ENCODE measurements at regions not wholly inside any gene's neighbourhood (a gene's known extent, or its start where the extent isn't known, plus 50 kb on each side); places are given as distances from the start of the nearest gene placed in this dataset.

GRCh38 chr20:52494244-52494643, 302.7 kb upstream of the ZFP64 start:
- no peaks in the 10 kb centered on the region for H3K9me3 ChIP-seq (replicated peaks; ENCODE audit: insufficient read depth, low read length)
- TF ChIP-seq CTCF (IDR thresholded peaks at IDR 0.05; ENCODE audit: low read length) (no peak), EZH2phosphoT487 (IDR thresholded peaks at IDR 0.05; ENCODE audit: low read length) (no peak), EZH2 (optimal IDR thresholded peaks at IDR 0.05; ENCODE audit: low read depth, low read length) (no peak)
- H3F3A ChIP-seq (ENCODE audit: insufficient read depth, low read length), result no peaks in the 10 kb centered on the region
- no peak overlapping the region for H2AFZ ChIP-seq (ENCODE audit: low read length)
- no peak for DNase-seq
- no peaks in the 10 kb centered on the region for H3K79me2 ChIP-seq (ENCODE audit: low read length)
- H3K4me2 ChIP-seq (ENCODE audit: low read depth, low read length), result no peak overlapping the region
- no peaks in the 10 kb centered on the region for H3K36me3 ChIP-seq (replicated peaks; ENCODE audit: insufficient read depth, low read length)
- no peak overlapping the region for H3K9ac ChIP-seq (ENCODE audit: low read length)
- H3K4me3 ChIP-seq (ENCODE audit: low read length), result no peak overlapping the region
- H3K4me1 ChIP-seq (ENCODE audit: low read length), result no peaks in the 10 kb centered on the region
- no peaks in the 10 kb centered on the region for H3K27me3 ChIP-seq (replicated peaks; ENCODE audit: insufficient read depth, low read length)
- H3K9me2 ChIP-seq (replicated peaks; ENCODE audit: insufficient read depth, low read length), result no peaks in the 10 kb centered on the region
- no peaks in the 10 kb centered on the region for H4K20me1 ChIP-seq (ENCODE audit: insufficient read depth, low read length)
- H3K27ac ChIP-seq (ENCODE audit: low read length), result no peak overlapping the region

DNA sequence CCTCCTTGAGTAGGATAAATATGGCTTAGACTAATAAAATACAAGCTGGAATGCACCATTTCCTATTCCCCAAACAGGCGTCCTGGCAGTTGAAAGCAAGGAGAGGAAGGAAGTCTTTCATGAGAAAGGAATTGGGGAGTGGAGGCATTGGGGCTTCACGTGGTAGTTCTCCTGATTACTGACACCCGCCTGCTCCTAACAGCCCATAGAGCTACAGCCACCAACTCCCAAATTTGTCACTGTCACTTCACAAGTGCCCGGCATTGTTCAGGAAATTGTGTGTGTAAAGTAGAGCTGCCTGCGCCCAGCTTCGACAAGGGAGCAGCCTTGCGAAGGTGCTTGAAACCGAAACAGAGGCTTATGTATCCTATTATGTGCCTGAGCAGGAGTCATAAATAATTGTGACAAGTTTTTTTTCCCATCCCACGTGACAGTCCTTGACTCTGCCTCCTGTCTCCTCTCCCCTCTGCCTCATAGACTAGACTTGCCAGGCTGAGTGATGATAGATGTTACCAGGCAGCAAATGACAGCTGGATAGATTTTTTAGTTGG, 301.7 kb upstream of the ZFP64 start:
- no peaks in the 10 kb centered on the region for H3K27me3 ChIP-seq (replicated peaks; ENCODE audit: insufficient read depth, low read length)
- H3K9ac ChIP-seq (ENCODE audit: low read length), result no peak overlapping the region
- no peak overlapping the region for H2AFZ ChIP-seq (ENCODE audit: low read length)
- H3K9me3 ChIP-seq (replicated peaks; ENCODE audit: insufficient read depth, low read length), result no peaks in the 10 kb centered on the region
- H3K36me3 ChIP-seq (replicated peaks; ENCODE audit: insufficient read depth, low read length), result no peaks in the 10 kb centered on the region
- H3F3A ChIP-seq (ENCODE audit: insufficient read depth, low read length), result no peaks in the 10 kb centered on the region
- no peak overlapping the region for H3K27ac ChIP-seq (ENCODE audit: low read length)
- DNase-seq, result peak; percentile 33
- no peaks in the 10 kb centered on the region for H4K20me1 ChIP-seq (ENCODE audit: insufficient read depth, low read length)
- H3K79me2 ChIP-seq (ENCODE audit: low read length), result no peaks in the 10 kb centered on the region
- no peak for TF ChIP-seq CTCF (IDR thresholded peaks at IDR 0.05; ENCODE audit: low read length)
- H3K4me2 ChIP-seq (ENCODE audit: low read depth, low read length), result peak overlapping the region; percentile 19; the same call in 1 of the 2 replicates
- no peaks in the 10 kb centered on the region for H3K9me2 ChIP-seq (replicated peaks; ENCODE audit: insufficient read depth, low read length)
- no peaks in the 10 kb centered on the region for H3K4me1 ChIP-seq (ENCODE audit: low read length)
- no peak overlapping the region for H3K4me3 ChIP-seq (ENCODE audit: low read length)

DNA sequence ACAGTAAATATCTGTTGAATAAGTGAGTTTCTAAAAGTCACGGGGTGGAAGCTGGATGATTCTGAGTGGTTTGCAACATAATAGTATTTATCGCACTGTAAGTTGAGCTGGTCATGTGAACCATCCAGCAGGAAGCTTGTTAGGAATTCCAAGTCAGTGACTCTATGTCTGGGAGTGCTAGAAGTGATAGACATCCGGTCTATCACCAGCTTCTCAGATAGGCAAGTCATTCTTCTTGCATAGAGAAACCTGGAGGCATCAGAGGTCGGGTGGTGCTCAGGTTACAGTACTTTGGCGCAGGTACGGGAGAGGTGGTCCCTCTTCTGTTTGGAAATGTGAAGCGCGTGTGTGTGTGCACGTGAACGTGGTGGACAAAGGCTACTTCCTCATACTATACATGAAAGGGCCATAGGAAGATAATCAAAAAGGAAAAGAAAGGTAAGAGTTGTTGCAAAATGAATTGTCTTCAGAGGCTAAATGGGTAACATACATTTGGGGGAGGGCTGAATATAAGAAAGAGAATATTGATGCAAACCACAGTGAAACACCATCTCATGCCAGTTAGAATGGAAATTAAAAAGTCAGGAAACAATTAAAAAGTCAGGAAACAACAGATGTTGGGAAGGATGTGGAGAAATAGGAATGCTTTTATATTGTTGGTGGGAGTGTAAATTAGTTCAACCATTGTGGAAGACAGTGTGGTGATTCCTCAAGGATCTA, 299.3 kb upstream of the ZFP64 start:
- H3K4me1 ChIP-seq (ENCODE audit: low read length), result no peaks in the 10 kb centered on the region
- no peak for DNase-seq
- H3K4me2 ChIP-seq (ENCODE audit: low read depth, low read length), result no peak overlapping the region
- H3K27me3 ChIP-seq (replicated peaks; ENCODE audit: insufficient read depth, low read length), result no peaks in the 10 kb centered on the region
- no peaks in the 10 kb centered on the region for H3F3A ChIP-seq (ENCODE audit: insufficient read depth, low read length)
- TF ChIP-seq CTCF (IDR thresholded peaks at IDR 0.05; ENCODE audit: low read length) (no peak), EZH2phosphoT487 (IDR thresholded peaks at IDR 0.05; ENCODE audit: low read length) (no peak), EZH2 (optimal IDR thresholded peaks at IDR 0.05; ENCODE audit: low read depth, low read length) (no peak)
- H3K9me3 ChIP-seq (replicated peaks; ENCODE audit: insufficient read depth, low read length), result no peaks in the 10 kb centered on the region
- no peak overlapping the region for H3K4me3 ChIP-seq (ENCODE audit: low read length)
- H4K20me1 ChIP-seq (ENCODE audit: insufficient read depth, low read length), result no peaks in the 10 kb centered on the region
- no peaks in the 10 kb centered on the region for H3K9me2 ChIP-seq (replicated peaks; ENCODE audit: insufficient read depth, low read length)
- H3K79me2 ChIP-seq (ENCODE audit: low read length), result no peaks in the 10 kb centered on the region
- H3K27ac ChIP-seq (ENCODE audit: low read length), result no peak overlapping the region
- H3K9ac ChIP-seq (ENCODE audit: low read length), result no peak overlapping the region
- no peaks in the 10 kb centered on the region for H3K36me3 ChIP-seq (replicated peaks; ENCODE audit: insufficient read depth, low read length)
- no peak overlapping the region for H2AFZ ChIP-seq (ENCODE audit: low read length)

Measured in MM.1S (cell line).